GM18511 (cell line): ENCODE measurements at regions not wholly inside any gene's neighbourhood (a gene's known extent, or its start where the extent isn't known, plus 50 kb on each side); places are given as distances from the start of the nearest gene placed in this dataset.

Experiments used
- ATAC-seq: cut with Tn5 transposase; IDR thresholded peaks from one replicate; pipeline ENCODE4 v1.9.1; 2021; ENCODE audit warnings: mild to moderate bottlenecking, moderate library complexity; ENCODE audit not compliant: unreplicated experiment

GRCh38 chr5:117999939-118000549 is 988.3 kb downstream of the DTWD2 start:
- peak; percentile 81 for ATAC-seq

- no peak for ATAC-seq
Measured at GRCh38 chr5:117982691-117983090, 1005.7 kb downstream of the DTWD2 start.

GRCh38 chr5:117973785-117974184 is 1014.6 kb downstream of the DTWD2 start:
- ATAC-seq: no peak

- ATAC-seq: no peak
Measured at GRCh38 chr5:117955831-117956230, 1032.5 kb downstream of the DTWD2 start.

GRCh38 chr5:117954331-117954730 is 1034.0 kb downstream of the DTWD2 start:
- no peak for ATAC-seq

- no peak for ATAC-seq
Measured at GRCh38 chr5:117953272-117953671, 1035.1 kb downstream of the DTWD2 start.

GRCh38 chr5:117947836-117948235 is 1040.5 kb downstream of the DTWD2 start:
- ATAC-seq: no peak

- ATAC-seq: no peak
Measured at GRCh38 chr5:117947121-117947520, 1041.2 kb downstream of the DTWD2 start.

- no peak for ATAC-seq
Measured at GRCh38 chr5:117945258-117945657, 1043.1 kb downstream of the DTWD2 start.

- ATAC-seq: no peak
Measured at GRCh38 chr5:117943541-117943940, 1044.8 kb downstream of the DTWD2 start.

GRCh38 chr5:117942861-117943519 is 1045.4 kb downstream of the DTWD2 start:
- ATAC-seq: no peak

GRCh38 chr5:117893211-117893610 is 1095.1 kb downstream of the DTWD2 start:
- ATAC-seq: no peak

- no peak for ATAC-seq
Measured at GRCh38 chr5:117892360-117892759, 1096.0 kb downstream of the DTWD2 start.

GRCh38 chr5:117889596-117889995 is 1098.8 kb downstream of the DTWD2 start:
- ATAC-seq: peak; percentile 7

- peak; percentile 94 for ATAC-seq
Measured at GRCh38 chr5:117888688-117889087, 1099.7 kb downstream of the DTWD2 start.

GRCh38 chr5:117881426-117882230 is 1106.7 kb downstream of the DTWD2 start:
- ATAC-seq: no peak

GRCh38 chr5:117880932-117881331 is 1107.4 kb downstream of the DTWD2 start:
- ATAC-seq: no peak

- ATAC-seq: no peak
Measured at GRCh38 chr5:117877731-117878130, 1110.6 kb downstream of the DTWD2 start.

GRCh38 chr5:117872798-117873368 is 1115.5 kb downstream of the DTWD2 start:
- ATAC-seq: no peak

- ATAC-seq: no peak
Measured at GRCh38 chr5:117869596-117869995, 1118.8 kb downstream of the DTWD2 start.

GRCh38 chr5:117863586-117864296 is 1124.6 kb downstream of the DTWD2 start:
- no peak for ATAC-seq
